AG04449 (cell line): ENCODE measurements at regions not wholly inside any gene's neighbourhood (a gene's known extent, or its start where the extent isn't known, plus 50 kb on each side); places are given as distances from the start of the nearest gene placed in this dataset.

ENCODE experiments used
- CTCF ChIA-PET: fragments of 350-600 bp; formaldehyde crosslinking; extraction: SDS; loops from one replicate; lab custom pipeline; 2021; ENCODE audit warnings: antibody characterized with exemption; lab: Yijun Ruan, JAX
- POLR2A ChIA-PET: fragments of 400-600, 350-600 bp; formaldehyde crosslinking; extraction: SDS; loops from one replicate; lab custom pipeline; 2020; ENCODE audit warnings: antibody characterized with exemption, inconsistent platforms; lab: Yijun Ruan, JAX
- DNase-seq: peaks from one replicate; pipeline ENCODE4 v3.0.0-alpha.2; 2010; ENCODE audit warnings: low read depth, low spot score
- H3K4me3 ChIP-seq: 2 replicates; pipeline ENCODE4 v1.5.1; 2011; ENCODE audit warnings: low read depth, mild to moderate bottlenecking, control low read depth, low read length
- CTCF ChIP-seq: IDR thresholded peaks from one replicate; pipeline ENCODE4 v1.5.1; 2011; ENCODE audit warnings: mild to moderate bottlenecking, moderate library complexity, low read length, control low read depth, inconsistent platforms; ENCODE audit not compliant: insufficient read depth; ENCODE audit errors: missing control alignments

DNA sequence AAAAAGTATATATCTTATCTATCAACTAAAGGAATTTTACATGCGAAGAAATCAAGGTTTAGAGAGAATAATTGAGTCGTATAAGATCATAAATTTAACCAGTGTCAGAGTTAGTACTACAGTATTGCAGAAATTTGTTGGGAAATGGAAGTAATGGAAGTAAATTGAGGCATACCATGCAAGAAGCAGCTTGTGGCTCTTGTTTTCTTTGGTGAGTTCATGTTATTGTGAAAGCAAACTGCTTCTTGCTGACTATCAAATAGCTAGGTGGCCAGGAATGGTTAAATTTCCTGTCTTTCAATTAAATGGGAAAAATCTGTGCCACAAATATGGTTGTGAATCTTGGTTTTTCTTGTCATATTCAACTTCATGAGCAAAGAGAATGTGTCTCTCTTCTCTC, 652.7 kb downstream of the LMO4 start:
- ChIA-PET CTCF (interaction anchor here (0.6 to 1.4 kb wide), 3 partner anchors 9 to 23 kb away, joined by 3 read pairs; no protein-coding TSS in a partner anchor), POLR2A (no interaction called here)
- DNase-seq: no peak
- no peak for TF ChIP-seq CTCF
- no peak overlapping the region for H3K4me3 ChIP-seq

DNA sequence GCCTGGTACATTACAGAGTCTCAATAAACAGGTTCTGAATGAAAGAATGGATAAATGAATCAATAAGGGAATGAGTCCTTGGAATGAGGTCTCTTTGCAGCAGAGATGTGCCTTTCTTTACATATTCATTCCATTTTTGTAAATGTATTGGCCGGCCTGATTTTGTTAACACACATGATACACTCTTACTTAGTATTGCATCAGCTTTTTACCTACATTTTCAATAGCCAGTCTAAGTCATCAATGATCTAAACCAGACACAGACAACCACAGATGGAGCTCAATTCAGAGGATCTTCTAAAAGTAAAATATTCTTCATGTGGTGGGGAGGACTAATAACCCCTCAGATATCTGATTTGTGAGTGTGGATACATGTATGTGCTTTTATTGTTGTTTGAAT, 653.1 kb downstream of the LMO4 start:
- H3K4me3 ChIP-seq: no peak overlapping the region
- TF ChIP-seq CTCF: no peak
- no peak for DNase-seq
- ChIA-PET CTCF (interaction anchor here (0.6 to 1.4 kb wide), 4 partner anchors 9 to 29 kb away, joined by 3 to 4 read pairs (median 3); no protein-coding TSS in a partner anchor), POLR2A (no interaction called here)

DNA sequence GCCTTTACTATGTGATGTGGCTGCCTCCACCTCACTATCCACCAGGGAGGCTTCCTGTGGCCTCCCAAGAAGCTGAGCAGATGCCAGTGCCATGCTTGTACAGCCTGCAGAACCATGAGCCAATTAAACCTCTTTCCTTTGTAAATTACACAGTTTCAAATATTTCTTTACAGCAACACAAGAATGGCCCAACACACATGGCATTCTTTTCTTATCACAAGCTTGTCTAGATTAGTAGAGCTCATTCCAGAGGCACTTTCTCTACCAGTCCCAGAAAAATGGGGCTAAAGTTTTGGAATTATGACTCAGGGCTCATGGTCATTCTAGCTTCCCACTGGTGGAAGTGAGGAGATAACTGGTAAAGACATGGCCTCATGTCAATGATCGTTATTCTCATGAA, 655.2 kb downstream of the LMO4 start:
- no peak for DNase-seq
- CTCF ChIA-PET: interaction anchor here (0.6 to 1.3 kb wide), 3 partner anchors 12 to 302 kb away, joined by 3 read pairs; no protein-coding TSS in a partner anchor
- H3K4me3 ChIP-seq: no peak overlapping the region
- TF ChIP-seq CTCF: no peak
- POLR2A ChIA-PET: no interaction called here

DNA sequence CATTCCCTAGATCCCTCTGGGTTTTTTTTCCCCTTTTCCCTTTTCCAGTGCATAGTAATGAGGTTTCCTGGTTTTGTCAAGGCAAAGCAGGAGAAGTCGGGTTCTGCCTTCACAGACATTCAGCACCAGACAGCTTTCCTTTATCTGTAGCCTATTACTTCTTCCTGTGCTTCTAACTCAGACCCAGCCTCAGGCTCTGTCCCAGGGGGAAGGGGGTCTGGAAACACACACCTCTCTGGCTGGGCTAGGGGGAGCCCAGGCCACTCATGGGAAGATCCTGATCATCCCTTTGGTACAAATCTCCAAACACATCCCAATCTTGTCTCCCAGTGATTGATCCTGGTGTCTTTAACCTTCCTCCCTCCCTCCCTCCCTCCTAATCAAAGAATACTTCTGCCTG, 656.4 kb downstream of the LMO4 start:
- ChIA-PET CTCF (no interaction called here), POLR2A (interaction anchor here (0.7 kb wide), 1 partner anchor 706 kb away, joined by 4 read pairs; no protein-coding TSS in a partner anchor)
- no peak overlapping the region for H3K4me3 ChIP-seq
- no peak for DNase-seq
- no peak for TF ChIP-seq CTCF

GRCh38 chr1:87986130-87986866, 657.6 kb downstream of the LMO4 start:
- CTCF ChIA-PET: interaction anchor here (1.4 kb wide), 1 partner anchor 651 kb away, joined by 3 read pairs; no protein-coding TSS in a partner anchor
- no peak for DNase-seq

More at GRCh38 chr1:87986130-87986866, 657.6 kb downstream of the LMO4 start:
- no peak for TF ChIP-seq CTCF
- H3K4me3 ChIP-seq: no peak overlapping the region
- POLR2A ChIA-PET: no interaction called here
